ENCODE measurements at regions not wholly inside any gene's neighbourhood (a gene's known extent, or its start where the extent isn't known, plus 50 kb on each side); places are given as distances from the start of the nearest gene placed in this dataset.
"Not testable (repeated sequence)": the region's sequence is repeated elsewhere in the genome, so short reads cannot be mapped to it uniquely, and the experiment has no call there.

GRCh38 chr4:138113819-138114400 is 128.2 kb downstream of the SLC7A11 start:
- H3K79me2 ChIP-seq (ENCODE audit: insufficient read depth, low read length): no peaks in the 10 kb centered on the region
- ATAC-seq (ENCODE audit: insufficient read depth, low read depth): no peak
- H3K36me3 ChIP-seq (ENCODE audit: insufficient read depth, low read length): no peaks in the 10 kb centered on the region
- no peak for TF ChIP-seq CTCF (IDR thresholded peaks at IDR 0.05; ENCODE audit: borderline replicate concordance, extremely low read depth, low read length, poor library complexity, severe bottlenecking)
- no peak for TF ChIP-seq EZH2 (IDR thresholded peaks at IDR 0.05; ENCODE audit: borderline replicate concordance, low read depth, low read length, severe bottlenecking)
- H2AFZ ChIP-seq (ENCODE audit: low read depth, low read length): no peak overlapping the region
- no peak for DNase-seq
- no peaks in the 10 kb centered on the region for H4K20me1 ChIP-seq (ENCODE audit: insufficient read depth, low read length)
- no peaks in the 10 kb centered on the region for H3K9me3 ChIP-seq (ENCODE audit: insufficient read depth, low read length, severe bottlenecking)
- no peak overlapping the region for H3K9ac ChIP-seq (ENCODE audit: low read depth, low read length)
- H3K4me2 ChIP-seq (ENCODE audit: insufficient read depth, low read length): no peak overlapping the region
- no peaks in the 10 kb centered on the region for H3K4me1 ChIP-seq (ENCODE audit: insufficient read depth, low read length)
- H3K4me3 ChIP-seq (ENCODE audit: low read depth in 1 of 2, low read length in 2 of 2): no peak overlapping the region
- H3K27ac ChIP-seq (ENCODE audit: low read length): no peak overlapping the region
- no peaks in the 10 kb centered on the region for H3K27me3 ChIP-seq (ENCODE audit: insufficient read depth, low read length, poor library complexity)

GRCh38 chr4:138112890-138113289 is 129.3 kb downstream of the SLC7A11 start:
- H2AFZ ChIP-seq (ENCODE audit: low read depth, low read length); H3K4me1 ChIP-seq (ENCODE audit: insufficient read depth, low read length); H3K4me3 ChIP-seq (ENCODE audit: low read depth in 1 of 2, low read length in 2 of 2); H4K20me1 ChIP-seq (ENCODE audit: insufficient read depth, low read length); ATAC-seq (ENCODE audit: insufficient read depth, low read depth); H3K36me3 ChIP-seq (ENCODE audit: insufficient read depth, low read length); H3K27ac ChIP-seq (ENCODE audit: low read length); H3K27me3 ChIP-seq (ENCODE audit: insufficient read depth, low read length, poor library complexity); H3K79me2 ChIP-seq (ENCODE audit: insufficient read depth, low read length); H3K9ac ChIP-seq (ENCODE audit: low read depth, low read length); DNase-seq; H3K9me3 ChIP-seq (ENCODE audit: insufficient read depth, low read length, severe bottlenecking); H3K4me2 ChIP-seq (ENCODE audit: insufficient read depth, low read length): not testable (repeated sequence)

GRCh38 chr4:138112389-138112788 is 129.8 kb downstream of the SLC7A11 start:
- Histone ChIP-seq H3K27ac (ENCODE audit: low read length) (no peak overlapping the region), H3K9ac (ENCODE audit: low read depth, low read length) (no peak overlapping the region), H3K27me3 (ENCODE audit: insufficient read depth, low read length, poor library complexity) (no peaks in the 10 kb centered on the region), H3K4me2 (ENCODE audit: insufficient read depth, low read length) (no peak overlapping the region), H4K20me1 (ENCODE audit: insufficient read depth, low read length) (no peaks in the 10 kb centered on the region), H2AFZ (ENCODE audit: low read depth, low read length) (no peak overlapping the region), H3K79me2 (ENCODE audit: insufficient read depth, low read length) (no peaks in the 10 kb centered on the region), H3K4me3 (ENCODE audit: low read depth in 1 of 2, low read length in 2 of 2) (no peak overlapping the region), H3K36me3 (ENCODE audit: insufficient read depth, low read length) (no peaks in the 10 kb centered on the region), H3K9me3 (ENCODE audit: insufficient read depth, low read length, severe bottlenecking) (no peaks in the 10 kb centered on the region), H3K4me1 (ENCODE audit: insufficient read depth, low read length) (no peaks in the 10 kb centered on the region)
- no peak for DNase-seq
- no peak for TF ChIP-seq EZH2 (IDR thresholded peaks at IDR 0.05; ENCODE audit: borderline replicate concordance, low read depth, low read length, severe bottlenecking)
- no peak for TF ChIP-seq CTCF (IDR thresholded peaks at IDR 0.05; ENCODE audit: borderline replicate concordance, extremely low read depth, low read length, poor library complexity, severe bottlenecking)
- no peak for ATAC-seq (ENCODE audit: insufficient read depth, low read depth)

GRCh38 chr4:138111462-138112000 is 130.6 kb downstream of the SLC7A11 start:
- Histone ChIP-seq H4K20me1 (ENCODE audit: insufficient read depth, low read length) (no peaks in the 10 kb centered on the region), H3K79me2 (ENCODE audit: insufficient read depth, low read length) (no peaks in the 10 kb centered on the region), H3K36me3 (ENCODE audit: insufficient read depth, low read length) (no peaks in the 10 kb centered on the region), H3K27ac (ENCODE audit: low read length) (no peak overlapping the region), H3K4me3 (ENCODE audit: low read depth in 1 of 2, low read length in 2 of 2) (no peak overlapping the region), H3K4me2 (ENCODE audit: insufficient read depth, low read length) (no peak overlapping the region), H3K27me3 (ENCODE audit: insufficient read depth, low read length, poor library complexity) (no peaks in the 10 kb centered on the region), H2AFZ (ENCODE audit: low read depth, low read length) (no peak overlapping the region), H3K4me1 (ENCODE audit: insufficient read depth, low read length) (no peaks in the 10 kb centered on the region), H3K9me3 (ENCODE audit: insufficient read depth, low read length, severe bottlenecking) (no peaks in the 10 kb centered on the region), H3K9ac (ENCODE audit: low read depth, low read length) (no peak overlapping the region)
- no peak for ATAC-seq (ENCODE audit: insufficient read depth, low read depth)
- TF ChIP-seq CTCF (IDR thresholded peaks at IDR 0.05; ENCODE audit: borderline replicate concordance, extremely low read depth, low read length, poor library complexity, severe bottlenecking) (no peak), EZH2 (IDR thresholded peaks at IDR 0.05; ENCODE audit: borderline replicate concordance, low read depth, low read length, severe bottlenecking) (no peak)
- DNase-seq: no peak
